Osteocyte (in vitro differentiated cells): ENCODE measurements at regions not wholly inside any gene's neighbourhood (a gene's known extent, or its start where the extent isn't known, plus 50 kb on each side); places are given as distances from the start of the nearest gene placed in this dataset.

Experiments
- DNase-seq: peaks from one replicate; pipeline ENCODE4 v3.0.0; 2021; ENCODE audit warnings: mixed read lengths; ENCODE audit not compliant: unreplicated experiment; ENCODE audit errors: extremely low spot score
- H3K27ac Mint-ChIP-seq: one replicate; pipeline ENCODE4 v1.8.0; 2021; ENCODE audit warnings: mild to moderate bottlenecking, mixed read lengths; ENCODE audit not compliant: unreplicated experiment
- H3K27me3 Mint-ChIP-seq: one replicate; pipeline ENCODE4 v1.8.0; 2021; ENCODE audit warnings: mixed read lengths; ENCODE audit not compliant: unreplicated experiment
- H3K36me3 Mint-ChIP-seq: one replicate; pipeline ENCODE4 v1.8.0; 2021; ENCODE audit warnings: mixed read lengths; ENCODE audit not compliant: unreplicated experiment
- H3K4me1 Mint-ChIP-seq: one replicate; pipeline ENCODE4 v1.8.0; 2021; ENCODE audit warnings: mixed read lengths; ENCODE audit not compliant: unreplicated experiment
- H3K4me3 Mint-ChIP-seq: one replicate; pipeline ENCODE4 v1.8.0; 2021; ENCODE audit warnings: mild to moderate bottlenecking, moderate library complexity, mixed read lengths; ENCODE audit not compliant: unreplicated experiment
- H3K9me3 Mint-ChIP-seq: one replicate; pipeline ENCODE4 v1.8.0; 2021; ENCODE audit warnings: mixed read lengths; ENCODE audit not compliant: unreplicated experiment
- CTCF ChIP-seq: fragments of 200-600 bp; sonication (generic); IDR thresholded peaks from 2 replicates; pipeline ENCODE4 v1.5.0; 2021; ENCODE audit warnings: antibody characterized with exemption, mild to moderate bottlenecking, moderate library complexity

GRCh38 chr3:188979248-188979647 is 192.5 kb upstream of the TPRG1 start:
- Mint-ChIP-seq H3K9me3 (no peaks in the 10 kb centered on the region), H3K4me1 (peaks cover 6% of the 10 kb centered on the region), H3K36me3 (no peaks in the 10 kb centered on the region), H3K4me3 (no peak overlapping the region), H3K27ac (no peak overlapping the region), H3K27me3 (no peaks in the 10 kb centered on the region)
- DNase-seq, result no peak
- TF ChIP-seq CTCF, result no peak

GRCh38 chr3:188979669-188980310 is 192.0 kb upstream of the TPRG1 start:
- no peaks in the 10 kb centered on the region for H3K9me3 Mint-ChIP-seq
- no peak for TF ChIP-seq CTCF
- H3K27ac Mint-ChIP-seq, result no peak overlapping the region
- H3K4me1 Mint-ChIP-seq, result peaks cover 3% of the 10 kb centered on the region
- no peaks in the 10 kb centered on the region for H3K36me3 Mint-ChIP-seq
- no peaks in the 10 kb centered on the region for H3K27me3 Mint-ChIP-seq
- no peak overlapping the region for H3K4me3 Mint-ChIP-seq
- DNase-seq, result no peak

DNA sequence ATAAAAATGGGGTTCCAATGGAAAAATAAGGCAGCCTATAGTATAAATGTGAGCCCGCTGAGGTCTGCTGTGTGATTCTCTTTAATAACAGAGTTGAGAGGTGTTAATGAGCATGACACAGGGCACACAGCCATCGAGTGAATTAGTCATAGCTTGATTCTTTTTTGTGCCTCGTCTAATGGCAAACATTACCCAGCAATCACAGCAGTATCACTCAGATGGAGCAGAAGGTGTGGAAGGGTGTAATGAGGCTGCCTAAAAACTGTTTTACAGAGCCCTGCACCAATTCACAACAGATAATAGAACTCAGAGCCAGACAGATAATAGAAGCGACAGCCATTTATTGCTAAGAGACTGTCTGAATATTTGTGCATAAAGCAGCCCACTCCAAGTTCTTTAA is 178.6 kb upstream of the TPRG1 start:
- no peaks in the 10 kb centered on the region for H3K4me1 Mint-ChIP-seq
- H3K27ac Mint-ChIP-seq, result no peak overlapping the region
- TF ChIP-seq CTCF, result no peak
- H3K4me3 Mint-ChIP-seq, result no peak overlapping the region
- no peaks in the 10 kb centered on the region for H3K9me3 Mint-ChIP-seq
- H3K27me3 Mint-ChIP-seq, result peaks cover 3% of the 10 kb centered on the region
- no peaks in the 10 kb centered on the region for H3K36me3 Mint-ChIP-seq
- DNase-seq, result no peak

DNA sequence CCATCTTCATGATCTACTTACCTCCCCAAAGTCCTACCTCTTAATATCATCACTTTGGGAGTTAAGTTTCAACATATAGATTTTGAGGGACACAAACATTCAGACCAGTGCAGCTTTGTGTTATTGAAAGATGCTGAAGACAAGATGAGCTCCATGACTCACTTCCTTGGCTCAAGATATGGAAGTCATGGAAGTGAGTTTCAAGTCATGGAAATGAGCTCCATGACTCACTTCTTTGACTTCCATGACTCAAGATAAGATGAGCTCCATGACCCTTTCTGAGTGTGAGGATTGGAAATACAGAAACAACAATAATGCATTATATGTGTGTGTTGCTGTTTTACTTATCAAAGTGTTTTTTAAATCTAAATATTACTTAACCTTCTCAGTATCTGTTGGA is 170.2 kb upstream of the TPRG1 start:
- no peak for DNase-seq
- no peaks in the 10 kb centered on the region for H3K9me3 Mint-ChIP-seq
- TF ChIP-seq CTCF, result no peak
- H3K4me3 Mint-ChIP-seq, result no peak overlapping the region
- H3K4me1 Mint-ChIP-seq, result no peaks in the 10 kb centered on the region
- no peak overlapping the region for H3K27ac Mint-ChIP-seq
- no peaks in the 10 kb centered on the region for H3K27me3 Mint-ChIP-seq
- H3K36me3 Mint-ChIP-seq, result no peaks in the 10 kb centered on the region

- Mint-ChIP-seq H3K27me3 (no peaks in the 10 kb centered on the region), H3K4me1 (no peaks in the 10 kb centered on the region), H3K27ac (no peak overlapping the region), H3K36me3 (no peaks in the 10 kb centered on the region), H3K4me3 (no peak overlapping the region), H3K9me3 (no peaks in the 10 kb centered on the region)
- DNase-seq, result no peak
- TF ChIP-seq CTCF, result no peak
These were observed 168.4 kb upstream of the TPRG1 start for GRCh38 chr3:189003410-189003809.
